ENCODE measurements at regions not wholly inside any gene's neighbourhood (a gene's known extent, or its start where the extent isn't known, plus 50 kb on each side); places are given as distances from the start of the nearest gene placed in this dataset.

DNA sequence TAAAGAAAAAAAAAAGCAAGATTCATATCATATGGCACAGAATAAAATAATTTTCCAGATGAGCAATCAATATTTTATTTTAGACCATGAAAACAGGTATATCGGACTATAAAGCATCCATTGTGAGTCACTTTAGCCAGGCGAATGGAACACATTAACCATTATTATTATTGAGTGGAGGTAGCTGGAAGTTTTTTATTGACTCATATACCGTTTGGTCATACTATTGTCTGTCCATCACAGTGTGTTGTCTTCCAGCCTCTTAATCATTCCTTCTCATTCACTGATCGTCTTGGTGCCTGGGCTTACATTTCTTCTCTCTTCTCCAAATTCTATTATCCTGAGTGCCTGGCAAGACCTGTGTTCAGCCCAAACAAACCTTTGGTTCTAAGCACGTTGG lies 634.8 kb downstream of the MECOM start:
- no peak for TF ChIP-seq EZH2 (IDR thresholded peaks at IDR 0.05; ENCODE audit: borderline replicate concordance, insufficient read depth, low read length, poor library complexity, severe bottlenecking)
- no peak for TF ChIP-seq SMC3 (conservative IDR thresholded peaks at IDR 0.05; ENCODE audit: poor library complexity)
- TF ChIP-seq, protein P1, sequence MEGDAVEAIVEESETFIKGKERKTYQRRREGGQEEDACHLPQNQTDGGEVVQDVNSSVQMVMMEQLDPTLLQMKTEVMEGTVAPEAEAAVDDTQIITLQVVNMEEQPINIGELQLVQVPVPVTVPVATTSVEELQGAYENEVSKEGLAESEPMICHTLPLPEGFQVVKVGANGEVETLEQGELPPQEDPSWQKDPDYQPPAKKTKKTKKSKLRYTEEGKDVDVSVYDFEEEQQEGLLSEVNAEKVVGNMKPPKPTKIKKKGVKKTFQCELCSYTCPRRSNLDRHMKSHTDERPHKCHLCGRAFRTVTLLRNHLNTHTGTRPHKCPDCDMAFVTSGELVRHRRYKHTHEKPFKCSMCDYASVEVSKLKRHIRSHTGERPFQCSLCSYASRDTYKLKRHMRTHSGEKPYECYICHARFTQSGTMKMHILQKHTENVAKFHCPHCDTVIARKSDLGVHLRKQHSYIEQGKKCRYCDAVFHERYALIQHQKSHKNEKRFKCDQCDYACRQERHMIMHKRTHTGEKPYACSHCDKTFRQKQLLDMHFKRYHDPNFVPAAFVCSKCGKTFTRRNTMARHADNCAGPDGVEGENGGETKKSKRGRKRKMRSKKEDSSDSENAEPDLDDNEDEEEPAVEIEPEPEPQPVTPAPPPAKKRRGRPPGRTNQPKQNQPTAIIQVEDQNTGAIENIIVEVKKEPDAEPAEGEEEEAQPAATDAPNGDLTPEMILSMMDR (IDR thresholded peaks at IDR 0.05; ENCODE audit: poor library complexity, severe bottlenecking): no peak
